SK-N-SH (cell line): ENCODE measurements at regions not wholly inside any gene's neighbourhood (a gene's known extent, or its start where the extent isn't known, plus 50 kb on each side); places are given as distances from the start of the nearest gene placed in this dataset.

Experiments used
- EZH2phosphoT487 ChIP-seq: fragments of 200-600 bp; sonication (generic); IDR thresholded peaks from 2 replicates; pipeline ENCODE4 v1.6.1; 2017; ENCODE audit warnings: low read depth, mixed run types, mild to moderate bottlenecking, antibody characterized with exemption, moderate library complexity, borderline replicate concordance
- TF ChIP-seq, protein P1 (sequence below): fragments of 200-600 bp; sonication (generic); IDR thresholded peaks from 2 replicates; pipeline ENCODE4 v1.6.1; 2017; ENCODE audit warnings: antibody characterized with exemption, mild to moderate bottlenecking, moderate library complexity

DNA sequence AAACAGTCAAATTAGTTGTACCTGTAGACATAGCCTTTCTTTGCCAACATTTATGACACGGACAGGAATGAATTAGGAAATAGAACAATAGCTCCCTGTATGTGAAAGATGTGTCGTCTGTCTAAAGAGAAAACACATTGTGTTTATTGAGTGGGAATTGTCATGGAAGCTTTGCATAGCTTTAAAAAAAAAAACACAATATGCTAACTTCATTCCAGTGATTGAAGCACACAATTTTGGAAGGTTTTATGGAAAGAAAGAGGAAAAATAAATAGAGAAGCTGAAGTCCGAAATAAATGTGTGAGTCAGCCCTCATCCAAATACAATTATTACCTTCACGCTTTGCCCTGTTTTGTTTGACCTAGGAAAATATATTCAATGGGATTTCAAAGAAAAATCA, 1095.7 kb downstream of the TSN start:
- no peak for TF ChIP-seq EZH2phosphoT487
- TF ChIP-seq, protein P1, sequence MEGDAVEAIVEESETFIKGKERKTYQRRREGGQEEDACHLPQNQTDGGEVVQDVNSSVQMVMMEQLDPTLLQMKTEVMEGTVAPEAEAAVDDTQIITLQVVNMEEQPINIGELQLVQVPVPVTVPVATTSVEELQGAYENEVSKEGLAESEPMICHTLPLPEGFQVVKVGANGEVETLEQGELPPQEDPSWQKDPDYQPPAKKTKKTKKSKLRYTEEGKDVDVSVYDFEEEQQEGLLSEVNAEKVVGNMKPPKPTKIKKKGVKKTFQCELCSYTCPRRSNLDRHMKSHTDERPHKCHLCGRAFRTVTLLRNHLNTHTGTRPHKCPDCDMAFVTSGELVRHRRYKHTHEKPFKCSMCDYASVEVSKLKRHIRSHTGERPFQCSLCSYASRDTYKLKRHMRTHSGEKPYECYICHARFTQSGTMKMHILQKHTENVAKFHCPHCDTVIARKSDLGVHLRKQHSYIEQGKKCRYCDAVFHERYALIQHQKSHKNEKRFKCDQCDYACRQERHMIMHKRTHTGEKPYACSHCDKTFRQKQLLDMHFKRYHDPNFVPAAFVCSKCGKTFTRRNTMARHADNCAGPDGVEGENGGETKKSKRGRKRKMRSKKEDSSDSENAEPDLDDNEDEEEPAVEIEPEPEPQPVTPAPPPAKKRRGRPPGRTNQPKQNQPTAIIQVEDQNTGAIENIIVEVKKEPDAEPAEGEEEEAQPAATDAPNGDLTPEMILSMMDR, result no peak
